ENCODE measurements at regions not wholly inside any gene's neighbourhood (a gene's known extent, or its start where the extent isn't known, plus 50 kb on each side); places are given as distances from the start of the nearest gene placed in this dataset.

- DNase-seq: no peak
Observed at GRCh38 chr16:17847234-17847795, 376.6 kb upstream of the XYLT1 start.

- DNase-seq: no peak
Observed at GRCh38 chr16:17846030-17846429, 375.3 kb upstream of the XYLT1 start.

GRCh38 chr16:17845031-17845430 is 374.3 kb upstream of the XYLT1 start:
- DNase-seq: no peak

- DNase-seq: no peak
Observed at GRCh38 chr16:17843905-17844304, 373.1 kb upstream of the XYLT1 start.

DNA sequence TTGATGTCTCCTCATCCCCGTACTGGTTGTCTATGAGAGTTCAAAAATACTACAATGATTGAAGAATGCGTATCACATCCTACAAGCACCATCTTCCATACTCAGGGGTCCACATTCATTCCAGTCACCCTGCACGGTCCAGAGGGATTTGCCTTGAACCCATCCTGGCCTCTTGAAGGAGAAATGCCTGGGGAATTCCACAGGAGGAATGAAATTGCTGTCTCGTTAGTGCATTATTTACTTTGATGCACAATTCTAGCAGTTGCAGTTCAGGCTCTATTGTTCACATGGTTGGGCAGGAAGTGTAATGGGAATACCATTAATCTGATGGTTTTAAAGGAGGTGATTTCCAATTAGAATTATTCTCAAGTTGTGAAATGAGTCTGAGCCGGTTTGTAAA is 369.1 kb upstream of the XYLT1 start:
- no peak for DNase-seq

DNA sequence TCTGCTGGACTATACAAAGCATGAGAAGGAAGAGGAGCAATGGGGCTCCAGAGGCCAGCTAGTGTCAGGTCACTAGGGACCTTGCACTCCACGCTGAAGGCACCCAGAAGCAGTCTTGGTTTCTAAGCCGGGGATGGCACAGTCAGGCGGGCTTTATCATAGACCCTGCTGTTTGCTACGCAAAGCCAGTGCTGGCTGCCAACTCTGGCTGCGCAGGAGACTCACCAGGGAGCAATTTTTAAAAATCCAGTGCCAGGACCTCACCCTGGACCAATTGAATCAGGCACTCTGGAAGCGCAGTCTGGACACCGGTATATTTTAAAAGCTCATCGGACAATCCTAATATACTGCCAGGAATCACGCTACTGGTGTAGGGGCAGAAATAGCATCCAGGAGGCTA is 368.5 kb upstream of the XYLT1 start:
- DNase-seq: no peak

DNA sequence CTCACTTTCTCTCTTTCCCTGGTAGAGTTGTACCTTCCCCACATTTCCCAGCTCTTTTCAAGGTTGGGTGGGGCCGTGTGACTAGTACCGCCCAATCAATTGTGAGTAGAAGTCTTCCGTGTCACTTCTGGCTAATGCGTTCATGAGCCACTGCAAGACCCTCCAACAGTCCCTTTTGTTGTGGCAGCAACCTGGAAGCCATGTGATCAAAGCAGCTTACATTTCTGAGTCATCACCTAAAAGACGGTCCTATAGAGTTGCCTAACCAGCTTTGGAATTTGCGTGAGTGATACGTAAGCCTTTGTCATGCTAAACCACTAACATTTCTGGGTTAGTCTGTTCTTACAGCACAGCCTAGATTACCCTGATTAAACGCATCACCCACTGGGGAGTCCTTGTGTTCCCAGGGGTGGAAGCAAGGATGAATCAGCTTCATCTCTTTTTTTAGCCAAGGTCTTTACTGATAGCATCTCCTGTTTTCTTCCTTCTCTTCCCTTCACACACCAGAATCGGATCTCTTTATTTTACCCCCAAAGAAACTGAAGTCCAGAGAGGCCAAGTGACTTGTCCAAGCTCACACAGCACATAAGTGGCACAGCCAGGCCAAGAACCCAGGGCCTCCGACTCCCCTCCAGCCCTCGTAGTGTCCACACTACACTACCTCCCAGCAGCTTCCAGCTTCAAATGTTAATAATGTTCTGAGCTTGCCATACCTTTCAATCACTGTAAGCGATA is 366.3 kb upstream of the XYLT1 start:
- no peak for DNase-seq

- DNase-seq: no peak
Observed at GRCh38 chr16:17835118-17835876, 364.5 kb upstream of the XYLT1 start.

- no peak for DNase-seq
Observed at GRCh38 chr16:17832738-17833137, 362.0 kb upstream of the XYLT1 start.

- DNase-seq: no peak
Observed at GRCh38 chr16:17831330-17831729, 360.6 kb upstream of the XYLT1 start.

- DNase-seq: no peak
Observed at GRCh38 chr16:17830651-17831050, 359.9 kb upstream of the XYLT1 start.

GRCh38 chr16:17829811-17830210 is 359.1 kb upstream of the XYLT1 start:
- DNase-seq: no peak

DNA sequence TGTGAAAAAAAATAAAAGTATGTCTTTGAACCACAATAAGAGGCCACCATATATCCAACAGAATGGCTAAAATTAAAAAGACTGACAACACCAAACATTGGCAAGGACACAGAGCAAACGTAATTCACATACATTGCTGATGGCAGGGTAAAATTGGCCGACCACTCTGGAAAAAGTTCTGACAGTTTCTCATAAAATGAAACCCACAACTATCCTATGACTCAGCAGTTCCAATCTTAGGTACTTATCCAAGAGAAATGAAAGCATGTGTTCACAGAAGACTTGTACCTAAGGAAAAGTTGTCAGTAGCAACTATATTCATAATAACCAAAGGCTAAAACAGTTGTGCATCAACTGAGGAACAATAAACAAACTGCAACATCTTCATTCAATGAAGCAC is 357.3 kb upstream of the XYLT1 start:
- no peak for DNase-seq

DNA sequence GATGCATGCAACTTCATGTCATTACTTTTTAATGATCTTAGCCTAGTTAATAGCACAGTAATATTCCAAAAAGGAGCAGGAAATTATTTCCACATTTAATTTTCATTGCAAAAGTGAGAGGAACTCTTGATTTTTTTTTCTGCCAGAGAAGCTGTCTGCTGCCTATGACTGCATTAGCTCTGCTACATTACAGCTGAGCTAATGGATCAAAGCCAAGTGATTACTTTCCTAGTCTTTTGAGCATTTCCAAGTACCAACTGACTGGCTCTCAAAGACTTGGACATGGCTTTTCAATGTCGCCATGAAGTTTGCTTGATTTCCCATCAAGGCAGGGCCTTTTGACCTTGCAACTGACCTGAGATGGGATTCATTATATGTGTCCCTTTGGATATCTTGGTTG is 356.6 kb upstream of the XYLT1 start:
- no peak for DNase-seq

- DNase-seq: no peak
Observed at GRCh38 chr16:17817943-17818342, 347.2 kb upstream of the XYLT1 start.

DNA sequence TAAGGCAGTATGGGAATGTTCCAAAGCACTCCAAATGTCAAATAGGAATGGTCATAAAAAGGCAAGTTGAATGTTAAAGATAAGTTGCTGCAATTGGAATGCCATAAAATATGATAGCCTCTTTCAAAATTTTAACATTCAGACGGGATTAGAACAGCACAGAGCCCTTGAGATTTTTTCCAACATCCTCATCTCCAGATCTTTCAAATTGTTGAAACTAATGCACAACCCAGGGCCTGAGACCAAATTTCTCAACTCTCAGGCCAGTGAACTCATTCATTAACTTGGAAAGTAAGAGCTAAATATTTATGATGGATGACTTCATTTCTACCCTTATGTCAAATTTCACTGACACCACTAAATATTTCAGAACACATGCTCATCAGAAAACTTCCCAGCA is 346.5 kb upstream of the XYLT1 start:
- no peak for DNase-seq

DNA sequence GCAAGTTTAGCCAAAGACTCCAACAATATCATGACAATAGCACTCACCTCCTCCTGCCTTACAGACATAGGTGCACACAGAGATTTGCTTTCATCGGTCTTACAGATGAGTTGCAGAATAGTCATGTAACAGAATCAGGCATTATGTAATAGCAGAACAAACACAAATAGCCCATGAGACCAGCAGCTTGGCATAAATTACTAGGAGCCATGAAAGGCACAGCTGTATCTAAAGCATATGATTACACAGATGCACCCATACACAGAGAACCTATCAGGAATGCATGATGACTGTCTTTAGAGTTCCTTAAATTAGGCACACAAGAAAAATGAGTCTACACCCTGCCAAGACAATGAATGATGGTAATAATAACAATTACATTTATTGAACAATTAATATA is 342.0 kb upstream of the XYLT1 start:
- no peak for DNase-seq

- no peak for DNase-seq
Observed at GRCh38 chr16:17804857-17805256, 334.1 kb upstream of the XYLT1 start.

- DNase-seq: no peak
Observed at GRCh38 chr16:17803625-17804410, 333.1 kb upstream of the XYLT1 start.

GRCh38 chr16:17802571-17802970 is 331.8 kb upstream of the XYLT1 start:
- DNase-seq: no peak

- no peak for DNase-seq
Observed at GRCh38 chr16:17801068-17801467, 330.3 kb upstream of the XYLT1 start.

DNA sequence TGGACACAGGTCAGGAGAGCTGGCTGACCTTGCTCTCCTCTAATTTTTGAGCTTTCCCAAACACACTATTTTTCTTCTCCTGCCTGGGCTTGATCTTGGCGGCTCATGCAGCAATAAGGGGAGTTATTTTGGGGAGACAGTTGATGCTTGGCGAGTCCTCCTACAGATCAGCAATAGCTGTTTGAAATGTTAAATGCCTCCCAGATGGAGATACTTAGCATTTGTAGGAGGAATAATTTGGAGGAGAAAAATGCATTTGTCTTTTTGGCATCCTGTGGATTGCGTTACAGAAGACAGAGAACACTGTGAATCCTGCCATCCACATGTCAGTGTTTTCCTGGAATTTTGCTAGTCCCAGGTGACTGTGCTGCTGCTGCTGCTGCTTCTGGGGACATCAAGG is 328.0 kb upstream of the XYLT1 start:
- no peak for DNase-seq

GRCh38 chr16:17793354-17793753 is 322.6 kb upstream of the XYLT1 start:
- no peak for DNase-seq

DNA sequence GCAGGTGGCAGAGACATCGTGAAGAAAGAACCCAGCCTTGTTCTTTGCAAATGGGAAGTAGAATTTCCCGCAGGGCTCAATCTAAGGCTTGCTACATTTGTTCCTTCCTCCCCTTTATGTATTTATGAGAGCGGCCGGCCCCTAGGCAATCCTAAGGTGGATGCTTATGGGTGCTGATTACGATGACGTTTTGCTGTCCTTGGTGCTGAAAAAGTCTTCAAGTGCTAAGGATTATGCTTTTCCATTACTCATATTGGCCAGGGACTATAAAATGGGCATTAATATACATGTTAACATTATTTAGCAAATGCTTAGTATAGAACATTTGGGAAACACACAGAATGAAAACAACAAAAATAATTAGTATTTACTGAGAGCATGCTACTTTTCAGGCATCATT is 313.3 kb upstream of the XYLT1 start:
- no peak for DNase-seq

Measured in DMS79 (cell line).